ENCODE measurements at regions not wholly inside any gene's neighbourhood (a gene's known extent, or its start where the extent isn't known, plus 50 kb on each side); places are given as distances from the start of the nearest gene placed in this dataset.
"Not testable (repeated sequence)": the region's sequence is repeated elsewhere in the genome, so short reads cannot be mapped to it uniquely, and the experiment has no call there.

- H2AFZ ChIP-seq (ENCODE audit: low read depth, low read length); H3K4me3 ChIP-seq (ENCODE audit: low read length); H3K27me3 ChIP-seq (ENCODE audit: insufficient read depth, low read length); H3K4me1 ChIP-seq (ENCODE audit: insufficient read depth, low read length); H3K36me3 ChIP-seq (ENCODE audit: insufficient read depth, low read length); H3K9me3 ChIP-seq (ENCODE audit: low read length): not testable (repeated sequence)
Observed at GRCh38 chr5:106776515-106776914, 894.2 kb downstream of the EFNA5 start.

GRCh38 chr5:106768392-106768791 lies 902.3 kb downstream of the EFNA5 start:
- Histone ChIP-seq H3K36me3 (ENCODE audit: insufficient read depth, low read length) (no peaks in the 10 kb centered on the region), H3K4me3 (ENCODE audit: low read length) (no peak overlapping the region), H3K27me3 (ENCODE audit: insufficient read depth, low read length) (no peaks in the 10 kb centered on the region), H2AFZ (ENCODE audit: low read depth, low read length) (no peak overlapping the region), H3K4me1 (ENCODE audit: insufficient read depth, low read length) (no peaks in the 10 kb centered on the region), H3K9me3 (ENCODE audit: low read length) (no peaks in the 10 kb centered on the region)

- no peaks in the 10 kb centered on the region for H3K36me3 ChIP-seq (ENCODE audit: insufficient read depth, low read length)
- no peaks in the 10 kb centered on the region for H3K9me3 ChIP-seq (ENCODE audit: low read length)
- no peaks in the 10 kb centered on the region for H3K4me1 ChIP-seq (ENCODE audit: insufficient read depth, low read length)
- H2AFZ ChIP-seq (ENCODE audit: low read depth, low read length), result no peak overlapping the region
- no peaks in the 10 kb centered on the region for H3K27me3 ChIP-seq (ENCODE audit: insufficient read depth, low read length)
- H3K4me3 ChIP-seq (ENCODE audit: low read length), result no peak overlapping the region
Observed at GRCh38 chr5:106766916-106767315, 903.8 kb downstream of the EFNA5 start.

- H3K9me3 ChIP-seq (ENCODE audit: low read length), result no peaks in the 10 kb centered on the region
- H3K4me1 ChIP-seq (ENCODE audit: insufficient read depth, low read length), result no peaks in the 10 kb centered on the region
- no peak overlapping the region for H3K4me3 ChIP-seq (ENCODE audit: low read length)
- no peak overlapping the region for H2AFZ ChIP-seq (ENCODE audit: low read depth, low read length)
- H3K27me3 ChIP-seq (ENCODE audit: insufficient read depth, low read length), result no peaks in the 10 kb centered on the region
- no peaks in the 10 kb centered on the region for H3K36me3 ChIP-seq (ENCODE audit: insufficient read depth, low read length)
Observed at GRCh38 chr5:106759581-106759980, 911.2 kb downstream of the EFNA5 start.

GRCh38 chr5:106759152-106759551 lies 911.6 kb downstream of the EFNA5 start:
- Histone ChIP-seq H3K4me1 (ENCODE audit: insufficient read depth, low read length) (no peaks in the 10 kb centered on the region), H3K9me3 (ENCODE audit: low read length) (no peaks in the 10 kb centered on the region), H2AFZ (ENCODE audit: low read depth, low read length) (no peak overlapping the region), H3K4me3 (ENCODE audit: low read length) (no peak overlapping the region), H3K27me3 (ENCODE audit: insufficient read depth, low read length) (no peaks in the 10 kb centered on the region), H3K36me3 (ENCODE audit: insufficient read depth, low read length) (no peaks in the 10 kb centered on the region)

GRCh38 chr5:106757672-106758071 lies 913.1 kb downstream of the EFNA5 start:
- H2AFZ ChIP-seq (ENCODE audit: low read depth, low read length), result no peak overlapping the region
- H3K4me3 ChIP-seq (ENCODE audit: low read length), result no peak overlapping the region
- H3K9me3 ChIP-seq (ENCODE audit: low read length), result no peaks in the 10 kb centered on the region
- no peaks in the 10 kb centered on the region for H3K4me1 ChIP-seq (ENCODE audit: insufficient read depth, low read length)
- no peaks in the 10 kb centered on the region for H3K36me3 ChIP-seq (ENCODE audit: insufficient read depth, low read length)
- no peaks in the 10 kb centered on the region for H3K27me3 ChIP-seq (ENCODE audit: insufficient read depth, low read length)

- Histone ChIP-seq H2AFZ (ENCODE audit: low read depth, low read length) (no peak overlapping the region), H3K9me3 (ENCODE audit: low read length) (no peaks in the 10 kb centered on the region), H3K27me3 (ENCODE audit: insufficient read depth, low read length) (no peaks in the 10 kb centered on the region), H3K4me3 (ENCODE audit: low read length) (no peak overlapping the region), H3K36me3 (ENCODE audit: insufficient read depth, low read length) (no peaks in the 10 kb centered on the region), H3K4me1 (ENCODE audit: insufficient read depth, low read length) (no peaks in the 10 kb centered on the region)
Observed at GRCh38 chr5:106755789-106756188, 914.9 kb downstream of the EFNA5 start.

- Histone ChIP-seq H2AFZ (ENCODE audit: low read depth, low read length) (peak overlapping the region; percentile 20), H3K36me3 (ENCODE audit: insufficient read depth, low read length) (no peaks in the 10 kb centered on the region), H3K9me3 (ENCODE audit: low read length) (no peaks in the 10 kb centered on the region), H3K4me1 (ENCODE audit: insufficient read depth, low read length) (no peaks in the 10 kb centered on the region), H3K27me3 (ENCODE audit: insufficient read depth, low read length) (no peaks in the 10 kb centered on the region), H3K4me3 (ENCODE audit: low read length) (no peak overlapping the region)
Observed at GRCh38 chr5:106755066-106755465, 915.7 kb downstream of the EFNA5 start.

- H3K4me1 ChIP-seq (ENCODE audit: insufficient read depth, low read length), result no peaks in the 10 kb centered on the region
- no peaks in the 10 kb centered on the region for H3K36me3 ChIP-seq (ENCODE audit: insufficient read depth, low read length)
- no peaks in the 10 kb centered on the region for H3K9me3 ChIP-seq (ENCODE audit: low read length)
- H3K27me3 ChIP-seq (ENCODE audit: insufficient read depth, low read length), result no peaks in the 10 kb centered on the region
- no peak overlapping the region for H2AFZ ChIP-seq (ENCODE audit: low read depth, low read length)
- H3K4me3 ChIP-seq (ENCODE audit: low read length), result no peak overlapping the region
Observed at GRCh38 chr5:106749826-106750225, 920.9 kb downstream of the EFNA5 start.

GRCh38 chr5:106739127-106739526 lies 931.6 kb downstream of the EFNA5 start:
- Histone ChIP-seq H2AFZ (ENCODE audit: low read depth, low read length) (no peak overlapping the region), H3K4me1 (ENCODE audit: insufficient read depth, low read length) (no peaks in the 10 kb centered on the region), H3K9me3 (ENCODE audit: low read length) (no peaks in the 10 kb centered on the region), H3K36me3 (ENCODE audit: insufficient read depth, low read length) (no peaks in the 10 kb centered on the region), H3K4me3 (ENCODE audit: low read length) (no peak overlapping the region), H3K27me3 (ENCODE audit: insufficient read depth, low read length) (no peaks in the 10 kb centered on the region)

GRCh38 chr5:106737111-106737510 lies 933.6 kb downstream of the EFNA5 start:
- H3K36me3 ChIP-seq (ENCODE audit: insufficient read depth, low read length), result no peaks in the 10 kb centered on the region
- no peaks in the 10 kb centered on the region for H3K27me3 ChIP-seq (ENCODE audit: insufficient read depth, low read length)
- H3K4me3 ChIP-seq (ENCODE audit: low read length), result no peak overlapping the region
- peak overlapping the region; percentile 5 for H2AFZ ChIP-seq (ENCODE audit: low read depth, low read length)
- H3K9me3 ChIP-seq (ENCODE audit: low read length), result no peaks in the 10 kb centered on the region
- H3K4me1 ChIP-seq (ENCODE audit: insufficient read depth, low read length), result no peaks in the 10 kb centered on the region

- Histone ChIP-seq H3K27me3 (ENCODE audit: insufficient read depth, low read length) (no peaks in the 10 kb centered on the region), H3K9me3 (ENCODE audit: low read length) (no peaks in the 10 kb centered on the region), H3K4me1 (ENCODE audit: insufficient read depth, low read length) (no peaks in the 10 kb centered on the region), H3K4me3 (ENCODE audit: low read length) (no peak overlapping the region), H2AFZ (ENCODE audit: low read depth, low read length) (no peak overlapping the region), H3K36me3 (ENCODE audit: insufficient read depth, low read length) (no peaks in the 10 kb centered on the region)
Observed at GRCh38 chr5:106732624-106733023, 938.1 kb downstream of the EFNA5 start.

- Histone ChIP-seq H3K36me3 (ENCODE audit: insufficient read depth, low read length) (no peaks in the 10 kb centered on the region), H3K4me3 (ENCODE audit: low read length) (no peak overlapping the region), H3K27me3 (ENCODE audit: insufficient read depth, low read length) (no peaks in the 10 kb centered on the region)
Observed at GRCh38 chr5:106730912-106731311, 939.8 kb downstream of the EFNA5 start.

GRCh38 chr5:106730506-106730905 lies 940.2 kb downstream of the EFNA5 start:
- H2AFZ ChIP-seq (ENCODE audit: low read depth, low read length), result no peak overlapping the region
- no peak overlapping the region for H3K4me3 ChIP-seq (ENCODE audit: low read length)
- H3K4me1 ChIP-seq (ENCODE audit: insufficient read depth, low read length), result no peaks in the 10 kb centered on the region
- no peaks in the 10 kb centered on the region for H3K9me3 ChIP-seq (ENCODE audit: low read length)
- H3K27me3 ChIP-seq (ENCODE audit: insufficient read depth, low read length), result no peaks in the 10 kb centered on the region
- H3K36me3 ChIP-seq (ENCODE audit: insufficient read depth, low read length), result no peaks in the 10 kb centered on the region

More at GRCh38 chr5:106730912-106731311, 939.8 kb downstream of the EFNA5 start:
- Histone ChIP-seq H3K4me1 (ENCODE audit: insufficient read depth, low read length) (no peaks in the 10 kb centered on the region), H2AFZ (ENCODE audit: low read depth, low read length) (no peak overlapping the region), H3K9me3 (ENCODE audit: low read length) (no peaks in the 10 kb centered on the region)

Measured in neuron (in vitro differentiated cells).